Gastroesophageal sphincter (tissue), 4 donors: ENCODE measurements at regions not wholly inside any gene's neighbourhood (a gene's known extent, or its start where the extent isn't known, plus 50 kb on each side); places are given as distances from the start of the nearest gene placed in this dataset.
A peak's percentile ranks its signal among the peaks of the same experiment; 100 is the strongest.

Source experiments
- ATAC-seq: fragments of 150-250 bp; one replicate; pipeline ENCODE4 v1.9.1; 2016; ENCODE audit warnings: mild to moderate bottlenecking, moderate library complexity
- H3K27ac ChIP-seq, 4 donors: fragments of 200-600 bp; sonication (generic) in 3 of 4; 1 replicate in 3 of 4; 2 replicates in 1 of 4; pipeline ENCODE4 v1.5.1; 2016 to 2019
- H3K27me3 ChIP-seq: fragments of 200-600 bp; sonication (generic); one replicate; pipeline ENCODE4 v1.5.1; 2019
- H3K36me3 ChIP-seq, 2 donors: fragments of 200-600 bp; sonication (generic); one replicate each; pipeline ENCODE4 v1.5.1; 2019; ENCODE audit warnings: control low read depth in 1 of 2
- H3K4me1 ChIP-seq, 3 donors: fragments of 200-600 bp; sonication (generic); 1 replicate in 2 of 3; 2 replicates in 1 of 3; pipeline ENCODE4 v1.5.1; 2016 to 2019; ENCODE audit warnings: control low read depth in 2 of 3
- H3K4me3 ChIP-seq, 2 donors: fragments of 200-600 bp; sonication (generic); one replicate each; pipeline ENCODE4 v1.5.1; 2019; ENCODE audit warnings: mild to moderate bottlenecking in 1 of 2, moderate library complexity in 1 of 2
- H3K9me3 ChIP-seq, 3 donors: fragments of 200-600 bp; sonication (generic); one replicate each; pipeline ENCODE4 v1.5.1; 2017 to 2019; ENCODE audit warnings: control low read depth in 2 of 3
- CTCF ChIP-seq, 4 experiments: fragments of 200-600 bp in 2 of 4; fragments of 450-650 bp in 2 of 4; sonication (generic) in 1 of 4; IDR thresholded peaks; one replicate each; pipeline ENCODE4 v1.5.1; 2017 to 2019; ENCODE audit warnings: antibody characterized with exemption in 4 of 4, mild to moderate bottlenecking in 2 of 4, moderate library complexity in 2 of 4
- EP300 ChIP-seq: sonication (generic); formaldehyde crosslinking; IDR thresholded peaks from one replicate; pipeline ENCODE4 v1.6.1; 2017; ENCODE audit warnings: antibody characterized with exemption, mild to moderate bottlenecking
- POLR2A ChIP-seq, 2 donors: fragments of 450-650 bp; IDR thresholded peaks; one replicate each; pipeline ENCODE4 v1.6.1; 2017; ENCODE audit warnings: antibody characterized with exemption in 2 of 2, mild to moderate bottlenecking in 2 of 2, moderate library complexity in 1 of 2
- POLR2AphosphoS5 ChIP-seq: sonication (generic); formaldehyde crosslinking; IDR thresholded peaks from one replicate; pipeline ENCODE4 v1.6.1; 2017; ENCODE audit warnings: antibody characterized with exemption
- WGBS, 2 donors: methylation state at CpG; one replicate each; pipeline ENCODE4 v1.1.5; 2018; ENCODE audit warnings: low coverage in 1 of 2; 5-methylcytosine and 5-hydroxymethylcytosine counted together

GRCh38 chr18:70931942-70932814, 643.3 kb downstream of the SOCS6 start:
- no peaks in the 10 kb centered on the region for H3K36me3 ChIP-seq
- no peak overlapping the region for H3K4me3 ChIP-seq
- H3K27me3 ChIP-seq = no peaks in the 10 kb centered on the region
- no peaks in the 10 kb centered on the region for H3K9me3 ChIP-seq
- 46 to 49% methylated on average over 3 to 7 of the region's 7 CpGs for WGBS, 2 donors
- no peak overlapping the region for H3K27ac ChIP-seq
- H3K4me1 ChIP-seq = no peaks in the 10 kb centered on the region
- no peak for ATAC-seq
- peak in 3 of 4 experiments; percentile 9 to 47 (median 19) for TF ChIP-seq CTCF (IDR thresholded peaks at IDR 0.05)
- no peak for TF ChIP-seq POLR2AphosphoS5
- TF ChIP-seq EP300 = no peak
- no peak for TF ChIP-seq POLR2A (IDR thresholded peaks at IDR 0.05)

GRCh38 chr18:70920840-70921374, 632.1 kb downstream of the SOCS6 start:
- 40% methylated on average over 1 of the region's 4 CpGs; no CpG with 5 or more reads in 1 of the 2 donors for WGBS, 2 donors
- no peak for ATAC-seq
- TF ChIP-seq POLR2AphosphoS5 (no peak), POLR2A (IDR thresholded peaks at IDR 0.05) (no peak), CTCF (IDR thresholded peaks at IDR 0.05) (no peak), EP300 (no peak)

GRCh38 chr18:70907673-70908072, 618.8 kb downstream of the SOCS6 start:
- peaks cover 0 to 7% (median 0%) of the 10 kb centered on the region in 3 donors for H3K9me3 ChIP-seq
- H3K4me1 ChIP-seq = peaks cover 0 to 12% (median 0%) of the 10 kb centered on the region in 3 donors
- TF ChIP-seq CTCF (IDR thresholded peaks at IDR 0.05) (no peak), EP300 (no peak), POLR2A (IDR thresholded peaks at IDR 0.05) (no peak), POLR2AphosphoS5 (no peak)
- no peak overlapping the region for H3K4me3 ChIP-seq
- no peaks in the 10 kb centered on the region for H3K27me3 ChIP-seq
- ATAC-seq = no peak
- no peak overlapping the region for H3K27ac ChIP-seq
- WGBS, 2 donors = 6 to 37% methylated on average over 2 to 3 of the region's 3 CpGs
- no peaks in the 10 kb centered on the region for H3K36me3 ChIP-seq

More at GRCh38 chr18:70920840-70921374, 632.1 kb downstream of the SOCS6 start:
- no peak overlapping the region for H3K4me3 ChIP-seq
- no peak overlapping the region for H3K27ac ChIP-seq
- H3K27me3 ChIP-seq = peaks cover 10% of the 10 kb centered on the region
- H3K4me1 ChIP-seq = no peaks in the 10 kb centered on the region
- no peaks in the 10 kb centered on the region for H3K36me3 ChIP-seq
- no peaks in the 10 kb centered on the region for H3K9me3 ChIP-seq

GRCh38 chr18:70892381-70892780, 603.5 kb downstream of the SOCS6 start:
- Histone ChIP-seq H3K36me3 (no peaks in the 10 kb centered on the region), H3K27me3 (no peaks in the 10 kb centered on the region), H3K9me3 (no peaks in the 10 kb centered on the region), H3K4me3 (no peak overlapping the region), H3K4me1 (no peaks in the 10 kb centered on the region), H3K27ac (no peak overlapping the region)
- WGBS, 2 donors = 92% methylated on average over 1 of the region's 1 CpG; no CpG with 5 or more reads in 1 of the 2 donors
- no peak for TF ChIP-seq POLR2A (IDR thresholded peaks at IDR 0.05)
- no peak for TF ChIP-seq EP300
- no peak for TF ChIP-seq POLR2AphosphoS5
- no peak for TF ChIP-seq CTCF (IDR thresholded peaks at IDR 0.05)
- no peak for ATAC-seq
